ENCODE measurements at regions not wholly inside any gene's neighbourhood (a gene's known extent, or its start where the extent isn't known, plus 50 kb on each side); places are given as distances from the start of the nearest gene placed in this dataset.
"Not testable (repeated sequence)": the region's sequence is repeated elsewhere in the genome, so short reads cannot be mapped to it uniquely, and the experiment has no call there.

- CTCF ChIA-PET, result interaction anchor here (0.6 to 1.2 kb wide), 3 partner anchors 46 to 438 kb away, joined by 3 read pairs; no protein-coding TSS in a partner anchor
- H3K9me3 ChIP-seq (ENCODE audit: control insufficient read depth, insufficient read depth, low read depth, low read length); H3K27ac ChIP-seq (ENCODE audit: extremely low read depth, low read depth, low read length); H3K36me3 ChIP-seq (ENCODE audit: control insufficient read depth in 2 of 2, insufficient read depth in 1 of 2, low read length in 2 of 2); POLR2A ChIA-PET; H3K4me3 ChIP-seq (ENCODE audit: low read depth, low read length); H3K4me1 ChIP-seq (ENCODE audit: control insufficient read depth, insufficient read depth, low read length): not testable (repeated sequence)
Observed at GRCh38 chr21:31819692-31820091, 53.1 kb upstream of the HUNK start.

DNA sequence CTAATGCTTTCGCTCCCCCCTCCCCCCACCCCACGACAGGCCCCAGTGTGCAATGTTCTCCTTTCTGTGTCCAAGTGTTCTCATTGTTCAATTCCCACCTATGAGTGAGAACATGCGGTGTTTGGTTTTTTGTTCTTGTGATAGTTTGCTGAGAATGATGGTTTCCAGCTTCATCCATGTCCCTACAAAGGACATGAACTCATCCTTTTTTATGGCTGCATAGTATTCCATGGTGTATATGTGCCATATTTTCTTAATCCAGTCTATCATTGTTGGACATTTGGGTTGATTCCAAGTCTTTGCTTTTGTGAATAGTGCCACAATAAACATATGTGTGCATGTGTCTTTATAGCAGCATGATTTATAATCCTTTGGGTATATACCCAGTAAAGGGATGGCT lies 58.5 kb upstream of the HUNK start:
- CTCF ChIA-PET; H3K9me3 ChIP-seq (ENCODE audit: control insufficient read depth, insufficient read depth, low read depth, low read length); H3K36me3 ChIP-seq (ENCODE audit: control insufficient read depth in 2 of 2, insufficient read depth in 1 of 2, low read length in 2 of 2); H3K27ac ChIP-seq (ENCODE audit: extremely low read depth, low read depth, low read length); H3K4me1 ChIP-seq (ENCODE audit: control insufficient read depth, insufficient read depth, low read length); POLR2A ChIA-PET; H3K4me3 ChIP-seq (ENCODE audit: low read depth, low read length): not testable (repeated sequence)
- TF ChIP-seq ZNF146 (tag by site-specific recombination; IDR thresholded peaks at IDR 0.05), result peak; percentile 94
- TF ChIP-seq, protein P1, sequence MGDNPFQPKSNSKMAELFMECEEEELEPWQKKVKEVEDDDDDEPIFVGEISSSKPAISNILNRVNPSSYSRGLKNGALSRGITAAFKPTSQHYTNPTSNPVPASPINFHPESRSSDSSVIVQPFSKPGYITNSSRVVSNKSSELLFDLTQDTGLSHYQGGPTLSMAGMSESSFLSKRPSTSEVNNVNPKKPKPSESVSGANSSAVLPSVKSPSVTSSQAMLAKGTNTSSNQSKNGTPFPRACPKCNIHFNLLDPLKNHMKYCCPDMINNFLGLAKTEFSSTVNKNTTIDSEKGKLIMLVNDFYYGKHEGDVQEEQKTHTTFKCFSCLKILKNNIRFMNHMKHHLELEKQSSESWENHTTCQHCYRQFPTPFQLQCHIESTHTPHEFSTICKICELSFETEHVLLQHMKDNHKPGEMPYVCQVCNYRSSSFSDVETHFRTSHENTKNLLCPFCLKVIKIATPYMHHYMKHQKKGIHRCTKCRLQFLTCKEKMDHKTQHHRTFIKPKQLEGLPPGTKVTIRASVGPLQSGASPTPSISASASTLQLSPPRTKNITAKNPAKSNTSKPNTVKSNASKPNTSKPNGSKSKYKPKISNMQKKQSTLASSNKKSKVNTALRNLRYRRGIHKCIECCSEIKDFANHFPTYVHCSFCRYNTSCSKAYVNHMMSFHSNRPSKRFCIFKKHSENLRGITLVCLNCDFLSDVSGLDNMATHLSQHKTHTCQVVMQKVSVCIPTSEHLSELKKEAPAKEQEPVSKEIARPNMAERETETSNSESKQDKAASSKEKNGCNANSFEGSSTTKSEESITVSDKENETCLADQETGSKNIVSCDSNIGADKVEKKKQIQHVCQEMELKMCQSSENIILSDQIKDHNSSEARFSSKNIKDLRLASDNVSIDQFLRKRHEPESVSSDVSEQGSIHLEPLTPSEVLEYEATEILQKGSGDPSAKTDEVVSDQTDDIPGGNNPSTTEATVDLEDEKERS (tag by site-specific recombination; IDR thresholded peaks at IDR 0.05), result peak; percentile 79; the same call in 1 of the 2 replicates

GRCh38 chr21:31813862-31814261 lies 59.0 kb upstream of the HUNK start:
- ChIA-PET POLR2A (no interaction called here), CTCF (interaction anchor here (1.0 kb wide), 1 partner anchor 27 kb away, joined by 3 read pairs; no protein-coding TSS in a partner anchor)
- Histone ChIP-seq H3K4me3 (ENCODE audit: low read depth, low read length) (no peak overlapping the region), H3K4me1 (ENCODE audit: control insufficient read depth, insufficient read depth, low read length) (no peaks in the 10 kb centered on the region), H3K9me3 (ENCODE audit: control insufficient read depth, insufficient read depth, low read depth, low read length) (no peaks in the 10 kb centered on the region), H3K27ac (ENCODE audit: extremely low read depth, low read depth, low read length) (no peak overlapping the region), H3K36me3 (ENCODE audit: control insufficient read depth in 2 of 2, insufficient read depth in 1 of 2, low read length in 2 of 2) (no peaks in the 10 kb centered on the region)
- TF ChIP-seq SP2 (tag by site-specific recombination; IDR thresholded peaks at IDR 0.05), result no peak
- no peak for TF ChIP-seq TSHZ1 (tag by site-specific recombination; IDR thresholded peaks at IDR 0.05; ENCODE audit: borderline replicate concordance)
- TF ChIP-seq ZBTB1 (tag by site-specific recombination; IDR thresholded peaks at IDR 0.05), result no peak
- no peak for TF ChIP-seq ZNF394 (tag by site-specific recombination; IDR thresholded peaks at IDR 0.05; ENCODE audit: borderline replicate concordance)
- no peak for TF ChIP-seq ZNF791 (tag by site-specific recombination; IDR thresholded peaks at IDR 0.05)
- TF ChIP-seq ZNF433 (tag by site-specific recombination; IDR thresholded peaks at IDR 0.05; ENCODE audit: low read depth), result no peak
- no peak for TF ChIP-seq ZNF560 (tag by site-specific recombination; IDR thresholded peaks at IDR 0.05; ENCODE audit: borderline replicate concordance)
- TF ChIP-seq ZNF174 (tag by site-specific recombination; IDR thresholded peaks at IDR 0.05), result no peak
- TF ChIP-seq ZNF530 (tag by site-specific recombination; IDR thresholded peaks at IDR 0.05; ENCODE audit: low read depth), result no peak
- no peak for TF ChIP-seq ATF2 (tag by site-specific recombination; IDR thresholded peaks at IDR 0.05; ENCODE audit: low read depth)
- no peak for TF ChIP-seq INSM2 (tag by site-specific recombination; IDR thresholded peaks at IDR 0.05)
- TF ChIP-seq ZNF335 (tag by site-specific recombination; conservative IDR thresholded peaks at IDR 0.05), result no peak
- no peak for TF ChIP-seq ZBTB48 (tag by site-specific recombination; IDR thresholded peaks at IDR 0.05)
- TF ChIP-seq ZNF350 (tag by site-specific recombination; IDR thresholded peaks at IDR 0.05), result no peak
- no peak for TF ChIP-seq ZNF157 (tag by site-specific recombination; IDR thresholded peaks at IDR 0.05)
- TF ChIP-seq ZBTB17 (tag by site-specific recombination; IDR thresholded peaks at IDR 0.05), result no peak
- no peak for TF ChIP-seq ZFP37 (tag by site-specific recombination; IDR thresholded peaks at IDR 0.05)
- no peak for TF ChIP-seq SCRT1 (tag by site-specific recombination; IDR thresholded peaks at IDR 0.05; ENCODE audit: borderline replicate concordance)
